Central memory CD4-positive, alpha-beta T cell (primary cell): ENCODE measurements at regions not wholly inside any gene's neighbourhood (a gene's known extent, or its start where the extent isn't known, plus 50 kb on each side); places are given as distances from the start of the nearest gene placed in this dataset.

ENCODE experiments used
- DNase-seq: peaks from one replicate; pipeline ENCODE4 v3.0.0; 2022

DNA sequence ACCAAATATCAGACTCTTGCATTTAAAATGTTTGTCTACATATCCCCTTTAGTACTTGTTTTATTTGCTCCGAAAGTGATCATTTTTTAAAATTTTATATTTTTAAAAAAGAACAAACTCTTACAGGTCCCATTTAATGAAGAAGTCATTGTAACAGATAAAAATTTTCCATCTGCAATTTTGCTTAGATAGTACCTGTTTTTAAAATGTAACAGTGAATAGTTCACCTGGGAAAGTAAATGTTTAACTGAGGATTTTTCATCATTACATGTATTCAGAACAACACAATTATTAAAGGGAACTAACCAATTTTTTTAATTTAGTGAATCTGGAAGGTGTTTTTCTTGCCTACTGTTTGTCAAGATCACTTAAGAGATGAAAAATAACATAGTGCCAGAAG, 1099.5 kb upstream of the PHF14 start:
- no peak for DNase-seq

DNA sequence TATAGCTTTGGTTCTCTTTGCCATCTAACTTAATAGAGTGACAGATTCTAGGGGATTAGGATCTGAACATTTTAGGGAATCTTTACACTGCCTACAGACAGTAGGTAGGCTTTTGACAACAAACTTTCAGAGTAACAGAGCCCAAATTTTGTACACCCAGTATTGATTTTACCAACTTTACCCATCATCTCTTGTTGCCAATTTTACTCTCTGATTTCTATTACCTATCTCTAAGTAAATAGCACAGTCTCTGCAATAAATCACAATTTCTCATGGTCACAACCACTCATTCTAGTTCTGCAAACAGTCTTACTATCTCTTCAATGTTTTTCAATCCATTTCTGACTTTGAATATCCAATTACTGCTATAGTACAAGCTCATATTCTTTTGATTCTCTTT, 1097.6 kb upstream of the PHF14 start:
- DNase-seq = no peak

DNA sequence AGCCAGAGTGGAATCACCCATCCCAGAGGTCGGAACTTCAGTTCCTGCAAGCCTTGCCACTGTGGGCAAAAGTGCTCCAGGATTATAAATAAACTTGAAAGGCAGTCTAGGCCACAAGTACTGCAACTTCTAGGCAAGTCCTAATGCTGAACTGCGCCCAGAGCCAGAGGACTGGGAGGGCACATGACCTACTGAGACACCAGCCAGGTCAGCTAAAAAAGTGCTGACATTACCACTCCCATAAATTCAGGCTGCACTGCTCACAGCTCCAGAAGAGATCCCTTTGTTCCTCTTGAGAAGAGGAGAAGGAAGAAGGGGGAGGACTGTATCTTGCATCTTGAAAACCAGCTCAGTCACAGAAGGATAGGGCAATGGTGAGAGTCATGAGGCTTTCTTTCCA, 1084.1 kb upstream of the PHF14 start:
- no peak for DNase-seq

DNA sequence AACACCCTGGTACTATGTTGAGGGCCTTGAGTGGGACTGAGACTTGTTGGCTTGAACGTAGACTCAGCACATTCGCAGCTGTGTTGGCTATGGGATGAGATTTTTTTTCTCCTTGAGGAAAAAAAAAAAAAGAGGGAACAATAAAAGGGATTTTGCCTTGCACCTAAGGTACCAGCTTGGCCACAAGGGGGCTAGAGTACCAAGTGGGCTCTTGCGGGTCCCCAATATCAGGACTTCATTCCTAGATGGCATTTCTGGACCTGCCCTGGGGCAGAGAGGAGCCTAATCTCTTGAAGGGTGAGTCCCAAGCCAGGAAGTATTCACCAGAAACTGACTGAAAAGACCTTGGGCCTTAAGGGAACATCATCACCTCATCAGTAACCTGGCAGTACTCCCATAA, 1083.6 kb upstream of the PHF14 start:
- no peak for DNase-seq

DNA sequence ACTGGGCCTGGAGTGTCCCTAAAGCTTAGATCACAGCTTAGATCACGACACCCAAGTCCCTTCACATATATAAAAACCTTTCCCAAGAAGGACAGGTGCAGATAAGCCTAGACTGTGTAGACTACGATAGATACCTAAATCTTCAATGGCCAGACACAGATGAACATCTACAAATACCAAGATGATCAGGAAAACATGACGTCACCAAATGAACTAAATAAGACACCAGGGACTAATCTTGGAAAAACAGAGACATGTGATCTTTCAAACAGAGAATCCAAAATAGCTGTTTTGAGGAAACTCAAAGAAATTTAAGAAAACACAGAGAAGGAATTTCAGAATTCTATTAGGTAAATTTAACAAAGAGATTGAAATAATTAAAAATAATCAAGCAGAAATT, 1082.6 kb upstream of the PHF14 start:
- no peak for DNase-seq

DNA sequence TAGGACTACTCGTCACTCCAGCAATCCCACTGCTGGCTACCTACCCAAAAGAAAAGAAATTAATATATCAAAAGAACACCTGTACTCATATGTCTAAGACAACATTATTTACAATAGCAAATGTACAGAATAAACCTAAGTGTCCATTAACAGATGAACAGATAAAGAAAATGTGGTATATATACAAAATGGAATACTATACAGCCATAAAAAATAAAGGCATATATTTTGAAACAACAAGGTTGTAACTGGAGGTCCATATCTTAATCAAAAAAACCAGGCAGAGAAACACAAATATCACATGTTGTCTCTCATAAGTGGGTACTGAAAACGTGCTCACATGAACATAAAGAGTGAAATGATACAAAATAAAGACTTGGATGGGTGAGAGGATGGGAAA, 1073.3 kb upstream of the PHF14 start:
- DNase-seq = no peak

DNA sequence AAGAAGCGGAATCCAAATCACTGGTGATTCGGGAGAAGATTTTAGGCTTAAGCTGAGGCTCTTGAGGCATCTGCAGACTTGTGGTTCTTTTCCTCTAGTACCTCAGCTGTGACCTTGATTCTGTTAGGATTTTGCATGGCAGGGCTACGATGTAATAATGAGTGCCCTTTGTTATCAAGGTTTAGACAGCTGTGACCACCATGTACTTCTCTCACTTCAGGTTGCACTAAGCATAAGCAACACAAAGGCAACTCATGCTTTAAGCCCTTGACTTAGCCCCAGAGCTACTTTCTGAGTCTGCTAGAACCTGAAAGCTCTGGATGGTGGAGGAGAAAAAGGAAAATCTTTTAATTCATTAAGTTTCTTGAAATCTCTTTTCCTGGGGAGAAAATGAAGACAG, 1052.3 kb upstream of the PHF14 start:
- no peak for DNase-seq

DNA sequence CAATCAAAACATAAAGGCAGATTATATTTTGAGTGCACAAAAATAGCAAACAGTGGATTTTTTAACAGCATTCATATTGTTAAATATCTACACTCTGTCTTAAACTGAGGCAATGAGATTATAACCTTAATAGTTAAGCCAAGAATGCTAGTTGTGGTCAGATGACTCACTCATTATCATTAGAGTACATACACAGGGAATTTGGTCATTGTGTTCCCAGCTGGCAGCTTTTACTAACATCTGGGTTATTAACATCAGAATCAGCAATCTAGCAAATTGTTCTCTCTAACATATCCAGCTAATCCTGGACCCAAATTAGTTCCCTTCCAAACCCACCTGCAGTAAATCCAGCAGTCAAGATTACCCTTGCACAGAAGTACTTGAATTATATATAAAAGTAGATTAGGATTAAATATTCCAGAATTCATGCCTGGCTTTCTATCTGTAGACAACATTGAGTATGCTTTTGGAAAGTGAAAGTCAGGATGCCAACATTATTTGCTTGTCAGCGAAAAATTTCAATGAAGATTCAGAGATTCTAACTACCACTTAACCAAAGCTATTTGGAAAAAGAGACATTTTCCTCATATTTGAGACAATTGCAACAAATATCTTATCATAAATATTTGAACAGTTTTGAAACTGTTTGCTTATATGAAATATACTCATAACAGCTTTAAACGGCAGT, 1035.6 kb upstream of the PHF14 start:
- no peak for DNase-seq

DNA sequence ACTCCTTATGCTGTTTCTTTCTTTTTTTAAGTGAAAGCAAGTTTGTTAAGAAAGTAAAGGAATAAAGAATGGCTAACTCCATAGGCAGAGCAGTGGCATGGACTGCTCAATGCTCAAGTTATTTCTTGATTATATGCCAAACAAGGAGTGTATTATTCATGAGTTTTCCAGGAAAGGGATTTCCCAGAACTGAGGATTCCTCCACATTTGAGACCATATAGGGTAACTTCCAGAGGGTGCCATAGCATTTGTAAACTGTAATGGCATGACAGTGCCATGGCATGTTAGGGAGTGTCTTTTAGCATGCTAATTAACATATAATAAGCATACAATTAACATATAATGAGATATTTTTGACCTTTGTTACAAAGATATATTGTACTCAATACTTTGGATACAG, 1034.5 kb upstream of the PHF14 start:
- no peak for DNase-seq

GRCh38 chr7:9945131-9945530, 1028.5 kb upstream of the PHF14 start:
- DNase-seq = no peak

DNA sequence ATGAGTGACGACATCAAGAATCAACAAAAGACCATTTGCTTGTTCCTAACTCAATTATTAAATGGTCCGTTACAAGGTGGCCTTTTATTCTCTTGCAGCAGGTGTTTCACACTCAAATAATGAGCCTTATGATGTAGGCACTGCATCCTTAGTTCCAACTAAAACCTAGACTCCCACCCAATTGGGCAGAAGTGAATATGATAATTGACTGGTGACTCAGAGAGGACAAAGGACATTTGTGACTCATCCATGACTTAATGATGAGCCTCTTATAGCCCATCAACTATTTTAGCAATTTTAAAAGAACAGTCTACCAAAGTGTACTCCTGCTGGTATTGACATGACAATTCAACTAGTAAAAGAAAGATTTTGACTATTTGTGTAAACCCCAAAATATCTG, 1027.8 kb upstream of the PHF14 start:
- DNase-seq = no peak

GRCh38 chr7:9955138-9955537, 1018.5 kb upstream of the PHF14 start:
- DNase-seq = no peak

DNA sequence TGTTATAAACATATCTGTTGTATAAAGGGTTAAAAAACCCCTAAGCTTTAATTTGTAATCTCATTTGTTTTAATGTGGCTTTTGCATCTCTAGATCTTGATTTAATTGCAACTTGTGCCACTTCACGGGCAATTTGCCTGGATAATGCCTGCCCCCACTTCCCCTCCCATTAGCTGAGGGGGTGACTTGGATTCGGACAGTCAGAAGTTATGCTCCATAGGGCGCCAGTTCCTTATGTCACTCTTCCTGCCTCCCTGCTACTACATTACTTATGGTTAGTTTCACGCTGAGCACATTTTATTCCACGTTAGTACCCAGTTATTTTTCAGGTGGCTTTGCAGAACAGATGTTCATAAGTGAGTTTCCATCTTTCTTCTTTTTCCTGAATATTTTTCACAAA, 1015.2 kb upstream of the PHF14 start:
- DNase-seq = no peak

DNA sequence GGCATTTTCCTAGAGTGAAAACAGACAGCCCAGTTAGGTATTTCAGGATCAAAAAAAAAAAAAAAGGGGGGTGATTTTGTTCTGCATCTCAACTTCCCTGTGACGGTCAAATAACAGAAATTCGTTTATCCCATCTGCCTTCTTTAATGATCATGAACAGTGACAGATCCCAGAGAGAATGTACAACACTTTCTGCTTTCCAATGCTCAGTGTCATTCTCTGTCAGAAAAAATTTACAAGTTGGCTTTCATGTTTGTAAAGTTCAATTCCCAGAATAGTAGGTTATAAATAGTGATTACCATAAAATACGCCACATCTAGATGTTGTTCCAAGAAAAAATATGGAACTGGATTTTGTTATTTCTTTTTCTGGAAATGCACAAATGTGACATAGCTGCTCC, 1013.2 kb upstream of the PHF14 start:
- no peak for DNase-seq

- no peak for DNase-seq
Measured at GRCh38 chr7:9961161-9961922, 1012.3 kb upstream of the PHF14 start.

GRCh38 chr7:9962742-9963141, 1010.9 kb upstream of the PHF14 start:
- no peak for DNase-seq

DNA sequence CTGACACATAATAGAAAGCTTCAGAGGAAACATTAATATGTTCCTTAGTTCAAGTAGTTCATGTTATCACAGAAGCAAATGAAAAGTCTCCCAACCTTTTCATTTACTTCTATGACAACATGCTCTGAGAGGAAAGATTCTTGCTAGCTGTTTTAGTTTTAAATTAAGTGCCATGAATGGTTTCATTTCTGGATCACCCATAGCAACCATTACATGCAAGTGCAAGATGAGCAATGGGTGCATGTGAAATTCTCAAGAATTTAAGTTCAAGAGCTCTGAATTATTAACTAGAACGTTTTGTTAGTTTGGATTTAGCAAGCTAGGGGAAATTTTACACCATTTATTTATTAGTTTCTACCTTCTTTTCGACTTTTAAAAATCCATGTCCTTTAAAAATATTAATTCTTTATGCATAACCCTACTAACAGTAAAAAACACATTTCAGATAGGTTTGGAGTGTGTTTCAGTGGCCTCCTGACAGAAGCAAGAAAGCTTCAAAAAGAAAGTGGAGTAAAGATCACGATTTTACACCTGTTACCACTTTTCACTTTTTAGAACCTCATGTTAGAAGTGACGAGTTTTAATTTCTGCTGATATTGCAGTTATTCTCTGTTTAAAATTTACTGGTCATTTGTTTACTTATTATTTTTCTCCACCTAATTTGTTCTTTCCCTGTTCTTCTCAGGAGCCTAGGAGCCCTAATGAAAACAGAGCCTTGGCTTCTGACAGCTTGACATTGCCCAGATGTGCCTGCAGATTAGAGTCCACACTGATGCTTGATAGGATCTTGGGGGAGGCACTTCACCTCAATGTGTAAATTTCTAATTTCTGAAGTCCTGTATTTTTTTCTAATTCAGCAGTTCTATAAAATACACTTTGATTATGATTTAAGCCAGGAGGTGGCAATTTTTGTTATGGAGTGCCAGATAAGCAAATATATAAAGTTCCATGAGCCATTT, 995.3 kb upstream of the PHF14 start:
- DNase-seq = no peak

DNA sequence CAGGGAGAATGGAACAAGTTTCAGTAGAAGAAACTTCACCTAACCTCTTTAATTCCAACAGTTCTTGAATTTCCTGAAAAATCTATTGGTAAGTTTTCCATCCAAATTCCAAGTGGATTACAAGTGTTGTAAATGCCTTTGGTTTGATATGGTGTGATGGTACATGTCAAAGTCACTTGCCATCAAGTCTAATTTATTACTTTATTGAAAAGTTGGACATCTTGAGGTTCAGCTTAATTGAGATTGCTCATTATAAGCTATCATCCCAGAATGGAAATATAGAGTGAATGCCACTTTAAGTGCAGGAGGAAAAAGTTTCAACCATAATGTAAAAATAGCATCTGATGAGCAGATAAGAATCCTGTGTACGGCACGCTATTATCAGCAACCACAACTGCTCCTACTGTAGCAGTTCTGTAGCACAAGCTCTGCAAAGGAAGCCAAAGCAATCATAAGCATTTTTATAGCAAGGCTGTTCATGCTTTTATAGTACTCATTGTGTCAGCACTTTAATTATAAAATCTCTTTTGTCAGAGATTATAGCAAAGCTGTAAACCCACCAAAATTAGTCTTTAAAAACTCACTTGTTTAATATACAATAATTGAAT, 991.8 kb upstream of the PHF14 start:
- no peak for DNase-seq

DNA sequence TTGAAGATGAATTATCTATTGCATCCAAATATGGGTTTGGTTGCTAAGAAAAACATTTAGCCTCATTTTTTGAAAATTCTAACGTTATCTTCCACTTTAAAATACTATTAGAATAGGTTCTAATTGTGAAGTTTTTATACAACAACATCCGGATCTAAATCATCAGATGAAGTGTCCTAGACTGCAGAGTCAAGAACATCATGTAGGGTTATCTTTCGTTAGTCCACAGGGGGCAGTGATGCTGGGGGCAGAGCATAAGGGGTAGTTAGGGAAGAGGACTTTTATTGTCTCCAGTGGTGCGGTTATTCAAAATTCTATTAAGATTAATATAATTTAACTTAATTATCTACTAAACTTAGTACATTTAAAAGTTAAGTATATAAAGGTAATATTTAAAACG, 990.6 kb upstream of the PHF14 start:
- DNase-seq = no peak

DNA sequence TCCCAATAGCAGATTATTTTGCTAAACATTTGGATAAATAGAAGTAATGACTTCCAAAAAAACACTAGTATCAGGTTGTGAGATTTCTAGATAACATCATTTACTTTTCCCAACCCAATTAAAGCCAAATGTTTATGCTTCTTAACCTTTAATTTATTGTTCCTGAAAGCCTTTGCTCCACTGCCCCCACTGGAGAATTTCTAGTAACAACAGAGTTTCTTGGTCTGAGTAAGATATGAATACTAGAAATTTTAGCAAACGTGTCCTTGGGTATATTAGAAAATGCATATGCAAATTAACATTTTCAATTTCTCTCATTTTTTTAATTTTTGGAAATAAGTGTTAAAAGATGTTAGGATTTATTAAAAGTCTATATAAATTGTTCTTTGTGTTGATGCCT, 958.0 kb upstream of the PHF14 start:
- no peak for DNase-seq

GRCh38 chr7:10022480-10022879, 951.2 kb upstream of the PHF14 start:
- no peak for DNase-seq

DNA sequence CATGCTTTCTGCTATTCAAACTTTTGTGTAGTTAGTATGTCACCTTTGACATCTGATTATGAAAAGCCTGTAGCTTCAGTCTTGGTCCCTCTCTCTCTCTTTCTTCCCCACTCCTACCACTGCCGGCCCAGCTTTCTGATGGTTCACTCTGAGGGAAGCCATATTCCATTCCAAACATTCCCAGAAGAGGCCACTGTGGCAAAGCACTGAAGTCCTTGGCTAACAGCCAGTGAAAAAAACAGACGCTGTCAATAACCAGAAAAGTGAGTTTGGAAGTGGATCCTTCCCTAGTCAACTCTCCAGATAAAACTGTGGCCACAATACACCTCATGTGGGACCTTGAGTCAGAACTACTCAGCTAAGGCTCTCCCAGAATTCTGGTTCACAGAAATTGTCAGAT, 950.7 kb upstream of the PHF14 start:
- DNase-seq = no peak
